WTC11 (cell line): ENCODE measurements at regions not wholly inside any gene's neighbourhood (a gene's known extent, or its start where the extent isn't known, plus 50 kb on each side); places are given as distances from the start of the nearest gene placed in this dataset.

Experiments
- ATAC-seq: fragments of 200-7000 bp; cut with Tn5 transposase; 2 replicates; pipeline ENCODE4 v1.10.0; 2021; ENCODE audit warnings: mild to moderate bottlenecking, moderate library complexity
- CTCF ChIA-PET: fragments of 300-600 bp; sonication (Branson Sonifier 250); formaldehyde crosslinking; loops from one replicate; lab custom pipeline; 2021; ENCODE audit warnings: antibody characterized with exemption; lab: Charles Lee
- POLR2A ChIA-PET: fragments of 350-600 bp; sonication (Branson Sonifier 250); formaldehyde crosslinking; loops from one replicate; lab custom pipeline; 2021; ENCODE audit warnings: antibody characterized with exemption; lab: Charles Lee
- DNase-seq: peaks from one replicate; pipeline ENCODE4 v3.0.0; 2021; ENCODE audit warnings: low spot score
- H3K27ac Mint-ChIP-seq: 2 replicates; pipeline ENCODE4 v1.8.0; 2021; ENCODE audit warnings: mixed read lengths
- H3K27me3 Mint-ChIP-seq: 2 replicates; pipeline ENCODE4 v1.8.0; 2021; ENCODE audit warnings: low read depth, mild to moderate bottlenecking, moderate library complexity, mixed read lengths
- H3K36me3 Mint-ChIP-seq: 2 replicates; pipeline ENCODE4 v1.8.0; 2021; ENCODE audit warnings: mixed read lengths
- H3K4me1 Mint-ChIP-seq: 2 replicates; pipeline ENCODE4 v1.8.0; 2022; ENCODE audit warnings: mixed read lengths
- H3K4me3 Mint-ChIP-seq: 2 replicates; pipeline ENCODE4 v1.8.0; 2021; ENCODE audit warnings: mild to moderate bottlenecking, moderate library complexity, mixed read lengths
- H3K9me3 Mint-ChIP-seq: 2 replicates; pipeline ENCODE4 v1.8.0; 2021; ENCODE audit warnings: mixed read lengths
- ELF4 ChIP-seq: sonication (generic); formaldehyde crosslinking; IDR thresholded peaks from 2 replicates; pipeline ENCODE4 v1.8.1; 2022; ENCODE audit warnings: low read depth, mild to moderate bottlenecking, moderate library complexity, missing genetic modification reagents
- MXD4 ChIP-seq: fragments of 250-450 bp; sonication (Bioruptor Pico); IDR thresholded peaks from 2 replicates; pipeline ENCODE4 v1.8.0; 2021; ENCODE audit warnings: mild to moderate bottlenecking, moderate library complexity, borderline replicate concordance
- NFATC4 ChIP-seq: fragments of 250-450 bp; sonication (Bioruptor Pico); IDR thresholded peaks from 2 replicates; pipeline ENCODE4 v1.9.0; 2021; ENCODE audit warnings: mild to moderate bottlenecking
- NR2C2 ChIP-seq: sonication (generic); formaldehyde crosslinking; IDR thresholded peaks from 2 replicates; pipeline ENCODE4 v1.8.0; 2022; ENCODE audit warnings: mild to moderate bottlenecking, missing genetic modification reagents
- SOX15 ChIP-seq: fragments of 250-450 bp; sonication (Bioruptor Pico); IDR thresholded peaks from 2 replicates; pipeline ENCODE4 v1.9.0; 2021; ENCODE audit warnings: mild to moderate bottlenecking
- SP1 ChIP-seq: sonication (generic); formaldehyde crosslinking; conservative IDR thresholded peaks from 2 replicates; pipeline ENCODE4 v1.8.1; 2022; ENCODE audit warnings: missing genetic modification reagents
- TEAD1 ChIP-seq: sonication (generic); formaldehyde crosslinking; IDR thresholded peaks from 2 replicates; pipeline ENCODE4 v1.8.0; 2022; ENCODE audit warnings: mild to moderate bottlenecking, missing genetic modification reagents
- ZNF219 ChIP-seq: sonication (generic); formaldehyde crosslinking; IDR thresholded peaks from 2 replicates; pipeline ENCODE4 v1.8.0; 2023; ENCODE audit warnings: missing genetic modification reagents, mild to moderate bottlenecking, borderline replicate concordance
- ZNF396 ChIP-seq: fragments of 250-450 bp; sonication (Bioruptor Pico); IDR thresholded peaks from 2 replicates; pipeline ENCODE4 v1.8.0; 2021; ENCODE audit warnings: mild to moderate bottlenecking, moderate library complexity, borderline replicate concordance
- ZNF423 ChIP-seq: fragments of 250-450 bp; sonication (Bioruptor Pico); IDR thresholded peaks from 2 replicates; pipeline ENCODE4 v2.1.2; 2022; ENCODE audit warnings: mild to moderate bottlenecking, moderate library complexity
- TF ChIP-seq, protein P1 (sequence below): sonication (generic); formaldehyde crosslinking; IDR thresholded peaks from 2 replicates; pipeline ENCODE4 v1.8.1; 2022; ENCODE audit warnings: low read depth, missing genetic modification reagents, borderline replicate concordance
- TF ChIP-seq, protein P2 (sequence below): sonication (generic); formaldehyde crosslinking; conservative IDR thresholded peaks from 2 replicates; pipeline ENCODE4 v1.8.1; 2022; ENCODE audit warnings: mild to moderate bottlenecking, missing genetic modification reagents
- TF ChIP-seq, protein P3 (sequence below): fragments of 250-450 bp; sonication (Bioruptor Pico); IDR thresholded peaks from 2 replicates; pipeline ENCODE4 v1.9.0; 2021; ENCODE audit warnings: mild to moderate bottlenecking
- TF ChIP-seq, protein P4 (sequence below): sonication (generic); formaldehyde crosslinking; conservative IDR thresholded peaks from 2 replicates; pipeline ENCODE4 v1.8.1; 2023; ENCODE audit warnings: mild to moderate bottlenecking, low read depth, missing genetic modification reagents, moderate library complexity
- TF ChIP-seq, protein P5 (sequence below): sonication (generic); formaldehyde crosslinking; IDR thresholded peaks from 2 replicates; pipeline ENCODE4 v1.8.0; 2023; ENCODE audit warnings: missing genetic modification reagents
- TF ChIP-seq, protein P6 (sequence below): sonication (generic); formaldehyde crosslinking; IDR thresholded peaks from 2 replicates; pipeline ENCODE4 v1.8.1; 2023; ENCODE audit warnings: mild to moderate bottlenecking, missing genetic modification reagents, borderline replicate concordance
- TF ChIP-seq, protein P7 (sequence below): sonication (generic); formaldehyde crosslinking; IDR thresholded peaks from 2 replicates; pipeline ENCODE4 v1.8.0; 2023; ENCODE audit warnings: mild to moderate bottlenecking, missing genetic modification reagents

DNA sequence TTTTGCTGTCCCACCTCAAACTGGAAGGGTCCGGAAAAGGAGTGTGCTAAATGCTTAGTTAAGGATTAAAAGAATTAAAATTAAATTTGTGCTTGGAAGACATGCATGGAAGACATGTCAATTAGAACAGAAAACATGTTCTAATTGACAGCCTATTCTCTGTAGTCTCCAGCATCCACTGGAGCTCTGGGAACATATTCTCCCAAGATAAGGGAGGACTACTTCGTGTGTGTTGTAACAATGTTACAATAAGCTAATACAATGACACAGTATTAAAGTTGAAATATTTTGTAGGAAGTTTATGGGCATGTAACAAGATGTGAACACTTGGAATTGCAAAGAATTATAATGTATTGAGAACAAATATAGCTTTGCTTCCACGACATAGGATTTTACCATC is 567.4 kb upstream of the CITED2 start:
- H3K27me3 Mint-ChIP-seq = no peaks in the 10 kb centered on the region
- H3K36me3 Mint-ChIP-seq = no peaks in the 10 kb centered on the region
- H3K9me3 Mint-ChIP-seq = no peaks in the 10 kb centered on the region
- CTCF ChIA-PET = no interaction called here
- TF ChIP-seq NFATC4 (CRISPR knock-in tag) = no peak
- TF ChIP-seq, protein P1, sequence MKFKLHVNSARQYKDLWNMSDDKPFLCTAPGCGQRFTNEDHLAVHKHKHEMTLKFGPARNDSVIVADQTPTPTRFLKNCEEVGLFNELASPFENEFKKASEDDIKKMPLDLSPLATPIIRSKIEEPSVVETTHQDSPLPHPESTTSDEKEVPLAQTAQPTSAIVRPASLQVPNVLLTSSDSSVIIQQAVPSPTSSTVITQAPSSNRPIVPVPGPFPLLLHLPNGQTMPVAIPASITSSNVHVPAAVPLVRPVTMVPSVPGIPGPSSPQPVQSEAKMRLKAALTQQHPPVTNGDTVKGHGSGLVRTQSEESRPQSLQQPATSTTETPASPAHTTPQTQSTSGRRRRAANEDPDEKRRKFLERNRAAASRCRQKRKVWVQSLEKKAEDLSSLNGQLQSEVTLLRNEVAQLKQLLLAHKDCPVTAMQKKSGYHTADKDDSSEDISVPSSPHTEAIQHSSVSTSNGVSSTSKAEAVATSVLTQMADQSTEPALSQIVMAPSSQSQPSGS (CRISPR knock-in tag) = no peak
- no peak for TF ChIP-seq NR2C2 (CRISPR knock-in tag)
- TF ChIP-seq, protein P2, sequence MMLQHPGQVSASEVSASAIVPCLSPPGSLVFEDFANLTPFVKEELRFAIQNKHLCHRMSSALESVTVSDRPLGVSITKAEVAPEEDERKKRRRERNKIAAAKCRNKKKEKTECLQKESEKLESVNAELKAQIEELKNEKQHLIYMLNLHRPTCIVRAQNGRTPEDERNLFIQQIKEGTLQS = no peak
- TF ChIP-seq, protein P3, sequence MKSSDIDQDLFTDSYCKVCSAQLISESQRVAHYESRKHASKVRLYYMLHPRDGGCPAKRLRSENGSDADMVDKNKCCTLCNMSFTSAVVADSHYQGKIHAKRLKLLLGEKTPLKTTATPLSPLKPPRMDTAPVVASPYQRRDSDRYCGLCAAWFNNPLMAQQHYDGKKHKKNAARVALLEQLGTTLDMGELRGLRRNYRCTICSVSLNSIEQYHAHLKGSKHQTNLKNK = no peak
- no peak for TF ChIP-seq ELF4 (CRISPR knock-in tag)
- TF ChIP-seq TEAD1 = no peak
- no peak for TF ChIP-seq ZNF396 (CRISPR knock-in tag)
- no peak for TF ChIP-seq MXD4
- TF ChIP-seq ZNF219 (CRISPR knock-in tag) = no peak
- TF ChIP-seq SOX15 (CRISPR knock-in tag) = no peak
- no peak for TF ChIP-seq ZNF423 (CRISPR knock-in tag)
- TF ChIP-seq, protein P4, sequence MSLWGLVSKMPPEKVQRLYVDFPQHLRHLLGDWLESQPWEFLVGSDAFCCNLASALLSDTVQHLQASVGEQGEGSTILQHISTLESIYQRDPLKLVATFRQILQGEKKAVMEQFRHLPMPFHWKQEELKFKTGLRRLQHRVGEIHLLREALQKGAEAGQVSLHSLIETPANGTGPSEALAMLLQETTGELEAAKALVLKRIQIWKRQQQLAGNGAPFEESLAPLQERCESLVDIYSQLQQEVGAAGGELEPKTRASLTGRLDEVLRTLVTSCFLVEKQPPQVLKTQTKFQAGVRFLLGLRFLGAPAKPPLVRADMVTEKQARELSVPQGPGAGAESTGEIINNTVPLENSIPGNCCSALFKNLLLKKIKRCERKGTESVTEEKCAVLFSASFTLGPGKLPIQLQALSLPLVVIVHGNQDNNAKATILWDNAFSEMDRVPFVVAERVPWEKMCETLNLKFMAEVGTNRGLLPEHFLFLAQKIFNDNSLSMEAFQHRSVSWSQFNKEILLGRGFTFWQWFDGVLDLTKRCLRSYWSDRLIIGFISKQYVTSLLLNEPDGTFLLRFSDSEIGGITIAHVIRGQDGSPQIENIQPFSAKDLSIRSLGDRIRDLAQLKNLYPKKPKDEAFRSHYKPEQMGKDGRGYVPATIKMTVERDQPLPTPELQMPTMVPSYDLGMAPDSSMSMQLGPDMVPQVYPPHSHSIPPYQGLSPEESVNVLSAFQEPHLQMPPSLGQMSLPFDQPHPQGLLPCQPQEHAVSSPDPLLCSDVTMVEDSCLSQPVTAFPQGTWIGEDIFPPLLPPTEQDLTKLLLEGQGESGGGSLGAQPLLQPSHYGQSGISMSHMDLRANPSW = no peak
- H3K27ac Mint-ChIP-seq = no peak overlapping the region
- peaks cover 44% of the 10 kb centered on the region for H3K4me1 Mint-ChIP-seq
- H3K4me3 Mint-ChIP-seq = no peak overlapping the region
- no peak for ATAC-seq
- POLR2A ChIA-PET = interaction anchor here (0.7 kb wide), 1 partner anchor 567 kb away, joined by 3 read pairs; the partner anchor contains the start of gene CITED2
- no peak for DNase-seq

DNA sequence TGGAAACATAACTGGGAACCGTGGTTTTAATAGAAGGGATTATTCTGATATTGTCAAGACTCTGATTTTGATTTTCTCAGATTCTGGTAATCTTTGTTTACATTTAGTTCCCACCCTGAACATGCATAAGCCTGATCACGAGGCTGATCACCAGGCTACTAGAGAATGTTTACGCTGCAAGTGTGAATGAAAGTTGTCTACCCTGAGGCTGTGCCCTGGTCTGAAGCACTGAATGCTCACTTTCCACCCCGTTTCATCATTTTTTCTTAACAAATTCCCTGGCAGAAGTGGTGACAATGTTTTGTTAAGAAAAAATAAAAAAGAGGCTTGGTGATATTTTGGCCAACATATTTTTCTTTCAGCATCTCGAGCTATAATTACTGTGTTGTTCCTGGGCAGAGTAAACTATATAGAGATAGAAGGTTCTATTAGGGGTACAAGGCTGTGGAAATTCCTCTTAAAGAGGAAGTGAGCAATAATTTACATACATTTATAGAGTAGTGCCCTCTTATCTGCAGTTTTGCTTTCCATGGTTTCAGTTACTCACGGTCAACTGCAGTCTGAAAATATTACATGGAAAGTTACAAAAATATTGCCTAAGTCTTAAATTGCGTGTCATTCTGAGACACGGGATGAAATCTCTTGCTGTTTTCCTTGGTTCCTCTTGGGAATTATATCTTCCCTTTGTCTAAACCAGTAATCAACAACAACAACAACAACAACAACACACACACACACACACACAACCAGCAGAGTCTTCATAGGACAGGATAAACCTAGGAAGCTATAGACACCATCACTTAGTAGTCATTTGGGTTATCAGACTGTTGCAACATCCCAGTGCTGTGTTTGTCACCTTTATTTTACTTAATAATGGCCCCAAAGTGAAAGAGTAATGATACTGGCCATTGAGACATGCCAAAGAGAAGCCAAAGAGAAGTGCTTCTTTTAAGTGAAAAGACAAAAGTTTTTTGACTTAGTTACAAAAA is 566.6 kb upstream of the CITED2 start:
- H3K27me3 Mint-ChIP-seq = no peaks in the 10 kb centered on the region
- no peak overlapping the region for H3K4me3 Mint-ChIP-seq
- H3K36me3 Mint-ChIP-seq = no peaks in the 10 kb centered on the region
- no peaks in the 10 kb centered on the region for H3K9me3 Mint-ChIP-seq
- H3K27ac Mint-ChIP-seq = no peak overlapping the region
- ATAC-seq (no peak), DNase-seq (no peak)
- peaks cover 44% of the 10 kb centered on the region for H3K4me1 Mint-ChIP-seq
- ChIA-PET POLR2A (no interaction called here), CTCF (no interaction called here)
- TF ChIP-seq, protein P5, sequence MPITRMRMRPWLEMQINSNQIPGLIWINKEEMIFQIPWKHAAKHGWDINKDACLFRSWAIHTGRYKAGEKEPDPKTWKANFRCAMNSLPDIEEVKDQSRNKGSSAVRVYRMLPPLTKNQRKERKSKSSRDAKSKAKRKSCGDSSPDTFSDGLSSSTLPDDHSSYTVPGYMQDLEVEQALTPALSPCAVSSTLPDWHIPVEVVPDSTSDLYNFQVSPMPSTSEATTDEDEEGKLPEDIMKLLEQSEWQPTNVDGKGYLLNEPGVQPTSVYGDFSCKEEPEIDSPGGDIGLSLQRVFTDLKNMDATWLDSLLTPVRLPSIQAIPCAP = no peak
- TF ChIP-seq, protein P6, sequence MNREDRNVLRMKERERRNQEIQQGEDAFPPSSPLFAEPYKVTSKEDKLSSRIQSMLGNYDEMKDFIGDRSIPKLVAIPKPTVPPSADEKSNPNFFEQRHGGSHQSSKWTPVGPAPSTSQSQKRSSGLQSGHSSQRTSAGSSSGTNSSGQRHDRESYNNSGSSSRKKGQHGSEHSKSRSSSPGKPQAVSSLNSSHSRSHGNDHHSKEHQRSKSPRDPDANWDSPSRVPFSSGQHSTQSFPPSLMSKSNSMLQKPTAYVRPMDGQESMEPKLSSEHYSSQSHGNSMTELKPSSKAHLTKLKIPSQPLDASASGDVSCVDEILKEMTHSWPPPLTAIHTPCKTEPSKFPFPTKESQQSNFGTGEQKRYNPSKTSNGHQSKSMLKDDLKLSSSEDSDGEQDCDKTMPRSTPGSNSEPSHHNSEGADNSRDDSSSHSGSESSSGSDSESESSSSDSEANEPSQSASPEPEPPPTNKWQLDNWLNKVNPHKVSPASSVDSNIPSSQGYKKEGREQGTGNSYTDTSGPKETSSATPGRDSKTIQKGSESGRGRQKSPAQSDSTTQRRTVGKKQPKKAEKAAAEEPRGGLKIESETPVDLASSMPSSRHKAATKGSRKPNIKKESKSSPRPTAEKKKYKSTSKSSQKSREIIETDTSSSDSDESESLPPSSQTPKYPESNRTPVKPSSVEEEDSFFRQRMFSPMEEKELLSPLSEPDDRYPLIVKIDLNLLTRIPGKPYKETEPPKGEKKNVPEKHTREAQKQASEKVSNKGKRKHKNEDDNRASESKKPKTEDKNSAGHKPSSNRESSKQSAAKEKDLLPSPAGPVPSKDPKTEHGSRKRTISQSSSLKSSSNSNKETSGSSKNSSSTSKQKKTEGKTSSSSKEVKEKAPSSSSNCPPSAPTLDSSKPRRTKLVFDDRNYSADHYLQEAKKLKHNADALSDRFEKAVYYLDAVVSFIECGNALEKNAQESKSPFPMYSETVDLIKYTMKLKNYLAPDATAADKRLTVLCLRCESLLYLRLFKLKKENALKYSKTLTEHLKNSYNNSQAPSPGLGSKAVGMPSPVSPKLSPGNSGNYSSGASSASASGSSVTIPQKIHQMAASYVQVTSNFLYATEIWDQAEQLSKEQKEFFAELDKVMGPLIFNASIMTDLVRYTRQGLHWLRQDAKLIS (CRISPR knock-in tag) = no peak
- no peak for TF ChIP-seq SP1 (CRISPR knock-in tag)
- TF ChIP-seq, protein P7, sequence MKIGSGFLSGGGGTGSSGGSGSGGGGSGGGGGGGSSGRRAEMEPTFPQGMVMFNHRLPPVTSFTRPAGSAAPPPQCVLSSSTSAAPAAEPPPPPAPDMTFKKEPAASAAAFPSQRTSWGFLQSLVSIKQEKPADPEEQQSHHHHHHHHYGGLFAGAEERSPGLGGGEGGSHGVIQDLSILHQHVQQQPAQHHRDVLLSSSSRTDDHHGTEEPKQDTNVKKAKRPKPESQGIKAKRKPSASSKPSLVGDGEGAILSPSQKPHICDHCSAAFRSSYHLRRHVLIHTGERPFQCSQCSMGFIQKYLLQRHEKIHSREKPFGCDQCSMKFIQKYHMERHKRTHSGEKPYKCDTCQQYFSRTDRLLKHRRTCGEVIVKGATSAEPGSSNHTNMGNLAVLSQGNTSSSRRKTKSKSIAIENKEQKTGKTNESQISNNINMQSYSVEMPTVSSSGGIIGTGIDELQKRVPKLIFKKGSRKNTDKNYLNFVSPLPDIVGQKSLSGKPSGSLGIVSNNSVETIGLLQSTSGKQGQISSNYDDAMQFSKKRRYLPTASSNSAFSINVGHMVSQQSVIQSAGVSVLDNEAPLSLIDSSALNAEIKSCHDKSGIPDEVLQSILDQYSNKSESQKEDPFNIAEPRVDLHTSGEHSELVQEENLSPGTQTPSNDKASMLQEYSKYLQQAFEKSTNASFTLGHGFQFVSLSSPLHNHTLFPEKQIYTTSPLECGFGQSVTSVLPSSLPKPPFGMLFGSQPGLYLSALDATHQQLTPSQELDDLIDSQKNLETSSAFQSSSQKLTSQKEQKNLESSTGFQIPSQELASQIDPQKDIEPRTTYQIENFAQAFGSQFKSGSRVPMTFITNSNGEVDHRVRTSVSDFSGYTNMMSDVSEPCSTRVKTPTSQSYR = no peak
